K562 (cell line): ENCODE measurements at regions not wholly inside any gene's neighbourhood (a gene's known extent, or its start where the extent isn't known, plus 50 kb on each side); places are given as distances from the start of the nearest gene placed in this dataset.
A peak's percentile ranks its signal among the peaks of the same experiment; 100 is the strongest.

Experiments
- ATAC-seq: fragments of 200-7000 bp; cut with Tn5 transposase; 3 replicates; pipeline ENCODE4 v1.9.1; 2020; ENCODE audit warnings: moderate library complexity
- BruUV-seq: library from RNA; stranded (reverse); fragments of 400-500 nt; replicated peaks from 2 replicates; lab custom pipeline; 2021; lab: Mats Ljungman, UMichigan
- CTCF ChIA-PET: fragments of 300-600 bp; formaldehyde crosslinking; extraction: SDS; loops from one replicate; lab custom pipeline; 2021; ENCODE audit warnings: low intra/inter-chr PET ratio; lab: Yijun Ruan, JAX
- POLR2A ChIA-PET: fragments of 300-600, 350-650 bp; sonication (Branson Sonifier 250); formaldehyde crosslinking; extraction: SDS; loops from one replicate; lab custom pipeline; 2021; ENCODE audit warnings: antibody characterized with exemption, inconsistent platforms; lab: Yijun Ruan, JAX
- DNase-seq, 4 experiments: peaks; one replicate each; pipeline versions ENCODE4 v3.0.0 to v3.0.0-alpha.2; 2011 to 2018; ENCODE audit warnings: low spot score in 3 of 4, mixed read lengths in 3 of 4; ENCODE audit errors: extremely low read depth in 1 of 4
- FAIRE-seq: peaks from 2 replicates; lab custom pipeline; 2011; peaks lifted over from hg19 to GRCh38; lab: Jason Lieb, UNC
- H2AFZ ChIP-seq: 2 replicates; pipeline ENCODE4 v1.6.0; 2011; ENCODE audit warnings: low read depth, low read length, control low read depth, inconsistent platforms
- H3K27ac ChIP-seq: fragments of 200-600 bp; 3 replicates; pipeline ENCODE4 v1.8.0; 2011; ENCODE audit warnings: low read depth, mild to moderate bottlenecking, control low read depth, inconsistent platforms, low read length, moderate library complexity, mixed read lengths; ENCODE audit errors: extremely low read depth
- H3K27me3 ChIP-seq, 2 experiments: fragments of 300-600 bp in 1 of 2; 2 replicates in 1 of 2; 3 replicates in 1 of 2; pipeline versions ENCODE4 v1.6.0 to v1.8.0; 2011; ENCODE audit warnings: inconsistent platforms in 2 of 2, low read length in 2 of 2, mild to moderate bottlenecking in 1 of 2, mixed read lengths in 1 of 2, moderate library complexity in 1 of 2; ENCODE audit not compliant: control insufficient read depth in 2 of 2, insufficient read depth in 2 of 2
- H3K36me3 ChIP-seq: fragments of 300-600 bp; 3 replicates; pipeline ENCODE4 v1.8.0; 2011; ENCODE audit warnings: mild to moderate bottlenecking, low read length, inconsistent platforms; ENCODE audit not compliant: control insufficient read depth, insufficient read depth
- H3K4me1 ChIP-seq, 2 experiments: fragments of 200-600 bp in 1 of 2; replicated peaks in 1 of 2; 2 replicates in 1 of 2; 3 replicates in 1 of 2; pipeline versions ENCODE4 v1.5.1 to v1.8.0; 2011; ENCODE audit warnings: inconsistent platforms in 2 of 2, low read length in 2 of 2, mild to moderate bottlenecking in 1 of 2, mixed read lengths in 1 of 2, moderate library complexity in 1 of 2; ENCODE audit not compliant: control insufficient read depth in 2 of 2, insufficient read depth in 2 of 2
- H3K4me2 ChIP-seq: 2 replicates; pipeline ENCODE4 v1.6.1; 2011; ENCODE audit warnings: low read length, control low read depth, inconsistent platforms, mixed read lengths; ENCODE audit not compliant: insufficient read depth
- H3K4me3 ChIP-seq: fragments of 200-600 bp; sonication (generic), shearing (Covaris generic); 2 replicates; pipeline ENCODE4 v1.5.1; 2016; ENCODE audit warnings: control low read depth, inconsistent platforms
- H3K79me2 ChIP-seq: fragments of 200-600 bp; 3 replicates; pipeline ENCODE4 v1.8.0; 2011; ENCODE audit warnings: low read length, inconsistent platforms; ENCODE audit not compliant: control insufficient read depth, insufficient read depth
- H3K9ac ChIP-seq, 2 experiments: 2 replicates each; pipeline versions ENCODE4 v1.6.0 to v1.6.1; 2011; ENCODE audit warnings: low read depth in 2 of 2, low read length in 2 of 2, control low read depth in 1 of 2, inconsistent platforms in 1 of 2, mild to moderate bottlenecking in 1 of 2, mixed read lengths in 1 of 2; ENCODE audit not compliant: insufficient read depth in 1 of 2
- H3K9me1 ChIP-seq: one replicate; pipeline ENCODE4 v1.6.0; 2011; ENCODE audit warnings: inconsistent platforms, mild to moderate bottlenecking, low read length, moderate library complexity; ENCODE audit not compliant: control insufficient read depth, insufficient read depth
- H3K9me3 ChIP-seq: replicated peaks from 2 replicates; pipeline ENCODE4 v1.5.1; 2011; ENCODE audit warnings: low read depth, low read length, inconsistent platforms; ENCODE audit not compliant: control insufficient read depth, insufficient read depth
- H4K20me1 ChIP-seq: replicated peaks from 2 replicates; pipeline ENCODE4 v1.6.1; 2011; ENCODE audit warnings: low read length, inconsistent platforms, mixed read lengths; ENCODE audit not compliant: control insufficient read depth, insufficient read depth
- CEBPB ChIP-seq: fragments of 450-650 bp; IDR thresholded peaks from 2 replicates; pipeline ENCODE4 v1.6.1; 2016; ENCODE audit warnings: missing genetic modification characterization, missing compliant biosample characterization
- CEBPG ChIP-seq, 3 experiments: fragments of 200-800 bp in 1 of 3; sonication (Bioruptor generic) in 1 of 3; sonication (generic) in 1 of 3; formaldehyde crosslinking in 1 of 3; IDR thresholded peaks in 2 of 3; conservative IDR thresholded peaks in 1 of 3; 2 replicates each; pipeline versions ENCODE4 v1.6.1 to v1.8.0; 2016 to 2022; ENCODE audit warnings: missing compliant biosample characterization in 2 of 3, missing genetic modification characterization in 2 of 3, mild to moderate bottlenecking in 1 of 3, missing genetic modification reagents in 1 of 3
- DNMT1 ChIP-seq: fragments of 450-650 bp; IDR thresholded peaks from 2 replicates; pipeline ENCODE4 v1.6.1; 2016; ENCODE audit warnings: antibody characterized with exemption, mild to moderate bottlenecking
- ETV1 ChIP-seq: fragments of 450-650 bp; conservative IDR thresholded peaks from 2 replicates; pipeline ENCODE4 v1.6.1; 2016; ENCODE audit warnings: missing genetic modification characterization, control low read depth, low read depth, missing compliant biosample characterization
- ILK ChIP-seq: fragments of 450-650 bp; IDR thresholded peaks from 2 replicates; pipeline ENCODE4 v1.6.1; 2016; ENCODE audit warnings: missing genetic modification characterization, low read depth, mild to moderate bottlenecking, missing compliant biosample characterization, moderate library complexity, borderline replicate concordance
- MBD2 ChIP-seq: sonication (generic); IDR thresholded peaks from 2 replicates; pipeline ENCODE4 v1.6.1; 2016; ENCODE audit warnings: low read depth, borderline replicate concordance
- XRCC3 ChIP-seq: fragments of 450-650 bp; IDR thresholded peaks from 2 replicates; pipeline ENCODE4 v1.6.1; 2017; ENCODE audit warnings: mild to moderate bottlenecking, moderate library complexity
- ZNF12 ChIP-seq: sonication (generic); formaldehyde crosslinking; IDR thresholded peaks from 2 replicates; pipeline ENCODE4 v1.4.0; 2020; ENCODE audit warnings: mild to moderate bottlenecking, missing genetic modification reagents
- WGBS: fragments of 100-300 bp; shearing (Covaris generic); methylation state at CpG from one replicate; pipeline ENCODE4 v1.1.6; 2016; ENCODE audit warnings: low coverage, mixed read lengths; ENCODE audit not compliant: insufficient coverage; ENCODE audit errors: missing lambda C conversion rate; 5-methylcytosine and 5-hydroxymethylcytosine counted together
- in situ Hi-C: fragments of 300-500 bp; cut with MboI; formaldehyde crosslinking; loops from 4 replicates; pipeline ENCODE4 v1.15.0; 2018; ENCODE audit warnings: inconsistent platforms, mixed read lengths
- intact Hi-C: fragments of 100-400 bp; cut with micrococcal nuclease; formaldehyde crosslinking; loops from 2 replicates; pipeline ENCODE4 v1.14.2; 2022
- TF ChIP-seq, protein P1 (sequence below), 2 experiments: fragments of 450-650 bp in 1 of 2; IDR thresholded peaks; 2 replicates each; pipeline ENCODE4 v1.6.1; 2011 to 2017; ENCODE audit warnings: low read depth in 2 of 2, antibody characterized with exemption in 1 of 2, borderline replicate concordance in 1 of 2, low read length in 1 of 2, mild to moderate bottlenecking in 1 of 2, mixed read lengths in 1 of 2; ENCODE audit not compliant: control insufficient read depth in 1 of 2
- TF ChIP-seq, protein P2 (sequence below): fragments of 450-650 bp; IDR thresholded peaks from 2 replicates; pipeline ENCODE4 v1.6.1; 2014; ENCODE audit warnings: low read depth, mild to moderate bottlenecking, moderate library complexity, borderline replicate concordance
- TF ChIP-seq, protein P3 (sequence below): fragments of 450-650 bp; formaldehyde crosslinking; IDR thresholded peaks from 2 replicates; pipeline ENCODE4 v1.4.0; 2020; ENCODE audit warnings: mild to moderate bottlenecking, moderate library complexity
- TF ChIP-seq, protein P4 (sequence below), 2 experiments: fragments of 450-650 bp; conservative IDR thresholded peaks; 2 replicates each; pipeline ENCODE4 v1.6.1; 2017; ENCODE audit warnings: mild to moderate bottlenecking in 2 of 2, moderate library complexity in 2 of 2

DNA sequence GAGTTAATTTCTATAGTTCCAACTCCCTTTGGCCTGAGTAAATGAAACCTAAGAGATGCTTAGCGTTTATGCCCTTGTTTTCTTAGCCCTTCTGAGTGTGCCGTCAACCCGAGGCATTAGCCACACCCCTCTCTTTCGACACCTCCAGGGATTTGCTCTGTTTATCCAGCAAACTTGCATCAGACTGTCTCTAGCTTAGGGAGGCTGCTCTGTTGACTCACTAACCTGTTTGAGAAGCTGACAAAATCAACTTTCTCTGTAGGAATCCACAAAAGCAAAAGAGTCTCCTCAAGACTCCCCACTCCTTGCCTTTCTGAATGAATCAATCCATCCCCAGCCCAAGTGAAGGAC is 317.6 kb downstream of the TNS1 start:
- Histone ChIP-seq H4K20me1 (no peaks in the 10 kb centered on the region), H3K9me1 (no peaks in the 10 kb centered on the region), H3K4me3 (no peak overlapping the region), H3K4me2 (no peak overlapping the region), H3K4me1 (no peaks in the 10 kb centered on the region), H3K36me3 (no peaks in the 10 kb centered on the region), H3K27ac (no peak overlapping the region), H2AFZ (no peak overlapping the region), H3K9me3 (no peaks in the 10 kb centered on the region), H3K27me3 (peaks cover 0 to 5% of the 10 kb centered on the region in 2 experiments; a peak in 1 of 5 replicates), H3K9ac (no peak overlapping the region), H3K79me2 (no peaks in the 10 kb centered on the region)
- BruUV-seq, result no TSS peak
- POLR2A ChIA-PET, result interaction anchor here (0.7 kb wide), 1 partner anchor 35 kb away, joined by 3 read pairs; no protein-coding TSS in a partner anchor
- DNase-seq, result no peak
- ATAC-seq, result peak; percentile 64
- no peak for TF ChIP-seq DNMT1
- no peak for TF ChIP-seq ILK (tag)
- no peak for TF ChIP-seq MBD2
- TF ChIP-seq, protein P1, sequence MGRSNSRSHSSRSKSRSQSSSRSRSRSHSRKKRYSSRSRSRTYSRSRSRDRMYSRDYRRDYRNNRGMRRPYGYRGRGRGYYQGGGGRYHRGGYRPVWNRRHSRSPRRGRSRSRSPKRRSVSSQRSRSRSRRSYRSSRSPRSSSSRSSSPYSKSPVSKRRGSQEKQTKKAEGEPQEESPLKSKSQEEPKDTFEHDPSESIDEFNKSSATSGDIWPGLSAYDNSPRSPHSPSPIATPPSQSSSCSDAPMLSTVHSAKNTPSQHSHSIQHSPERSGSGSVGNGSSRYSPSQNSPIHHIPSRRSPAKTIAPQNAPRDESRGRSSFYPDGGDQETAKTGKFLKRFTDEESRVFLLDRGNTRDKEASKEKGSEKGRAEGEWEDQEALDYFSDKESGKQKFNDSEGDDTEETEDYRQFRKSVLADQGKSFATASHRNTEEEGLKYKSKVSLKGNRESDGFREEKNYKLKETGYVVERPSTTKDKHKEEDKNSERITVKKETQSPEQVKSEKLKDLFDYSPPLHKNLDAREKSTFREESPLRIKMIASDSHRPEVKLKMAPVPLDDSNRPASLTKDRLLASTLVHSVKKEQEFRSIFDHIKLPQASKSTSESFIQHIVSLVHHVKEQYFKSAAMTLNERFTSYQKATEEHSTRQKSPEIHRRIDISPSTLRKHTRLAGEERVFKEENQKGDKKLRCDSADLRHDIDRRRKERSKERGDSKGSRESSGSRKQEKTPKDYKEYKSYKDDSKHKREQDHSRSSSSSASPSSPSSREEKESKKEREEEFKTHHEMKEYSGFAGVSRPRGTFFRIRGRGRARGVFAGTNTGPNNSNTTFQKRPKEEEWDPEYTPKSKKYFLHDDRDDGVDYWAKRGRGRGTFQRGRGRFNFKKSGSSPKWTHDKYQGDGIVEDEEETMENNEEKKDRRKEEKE (IDR thresholded peaks at IDR 0.05; ENCODE audit: borderline replicate concordance in 1 of 2, control insufficient read depth in 1 of 2, low read depth in 2 of 2, low read length in 1 of 2), result no peak
- no peak for TF ChIP-seq XRCC3
- TF ChIP-seq, protein P2, sequence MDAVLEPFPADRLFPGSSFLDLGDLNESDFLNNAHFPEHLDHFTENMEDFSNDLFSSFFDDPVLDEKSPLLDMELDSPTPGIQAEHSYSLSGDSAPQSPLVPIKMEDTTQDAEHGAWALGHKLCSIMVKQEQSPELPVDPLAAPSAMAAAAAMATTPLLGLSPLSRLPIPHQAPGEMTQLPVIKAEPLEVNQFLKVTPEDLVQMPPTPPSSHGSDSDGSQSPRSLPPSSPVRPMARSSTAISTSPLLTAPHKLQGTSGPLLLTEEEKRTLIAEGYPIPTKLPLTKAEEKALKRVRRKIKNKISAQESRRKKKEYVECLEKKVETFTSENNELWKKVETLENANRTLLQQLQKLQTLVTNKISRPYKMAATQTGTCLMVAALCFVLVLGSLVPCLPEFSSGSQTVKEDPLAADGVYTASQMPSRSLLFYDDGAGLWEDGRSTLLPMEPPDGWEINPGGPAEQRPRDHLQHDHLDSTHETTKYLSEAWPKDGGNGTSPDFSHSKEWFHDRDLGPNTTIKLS, result no peak
- TF ChIP-seq, protein P3, sequence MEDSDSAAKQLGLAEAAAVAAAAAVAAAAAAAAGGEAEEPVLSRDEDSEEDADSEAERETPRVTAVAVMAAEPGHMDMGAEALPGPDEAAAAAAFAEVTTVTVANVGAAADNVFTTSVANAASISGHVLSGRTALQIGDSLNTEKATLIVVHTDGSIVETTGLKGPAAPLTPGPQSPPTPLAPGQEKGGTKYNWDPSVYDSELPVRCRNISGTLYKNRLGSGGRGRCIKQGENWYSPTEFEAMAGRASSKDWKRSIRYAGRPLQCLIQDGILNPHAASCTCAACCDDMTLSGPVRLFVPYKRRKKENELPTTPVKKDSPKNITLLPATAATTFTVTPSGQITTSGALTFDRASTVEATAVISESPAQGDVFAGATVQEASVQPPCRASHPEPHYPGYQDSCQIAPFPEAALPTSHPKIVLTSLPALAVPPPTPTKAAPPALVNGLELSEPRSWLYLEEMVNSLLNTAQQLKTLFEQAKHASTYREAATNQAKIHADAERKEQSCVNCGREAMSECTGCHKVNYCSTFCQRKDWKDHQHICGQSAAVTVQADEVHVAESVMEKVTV, result no peak
- TF ChIP-seq CEBPG (CRISPR knock-in tag; IDR thresholded peaks at IDR 0.05), result no peak
- TF ChIP-seq CEBPG (tag; conservative IDR thresholded peaks at IDR 0.05 in 1 of 2, IDR thresholded peaks at IDR 0.05 in 1 of 2), result peak; percentile 82 to 84
- no peak for TF ChIP-seq ETV1
- no peak for TF ChIP-seq ZNF12
- peak; percentile 49; the same call in 1 of the 2 replicates for TF ChIP-seq CEBPB
- TF ChIP-seq, protein P4, sequence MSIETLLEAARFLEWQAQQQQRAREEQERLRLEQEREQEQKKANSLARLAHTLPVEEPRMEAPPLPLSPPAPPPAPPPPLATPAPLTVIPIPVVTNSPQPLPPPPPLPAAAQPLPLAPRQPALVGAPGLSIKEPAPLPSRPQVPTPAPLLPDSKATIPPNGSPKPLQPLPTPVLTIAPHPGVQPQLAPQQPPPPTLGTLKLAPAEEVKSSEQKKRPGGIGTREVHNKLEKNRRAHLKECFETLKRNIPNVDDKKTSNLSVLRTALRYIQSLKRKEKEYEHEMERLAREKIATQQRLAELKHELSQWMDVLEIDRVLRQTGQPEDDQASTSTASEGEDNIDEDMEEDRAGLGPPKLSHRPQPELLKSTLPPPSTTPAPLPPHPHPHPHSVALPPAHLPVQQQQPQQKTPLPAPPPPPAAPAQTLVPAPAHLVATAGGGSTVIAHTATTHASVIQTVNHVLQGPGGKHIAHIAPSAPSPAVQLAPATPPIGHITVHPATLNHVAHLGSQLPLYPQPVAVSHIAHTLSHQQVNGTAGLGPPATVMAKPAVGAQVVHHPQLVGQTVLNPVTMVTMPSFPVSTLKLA (conservative IDR thresholded peaks at IDR 0.05), result no peak
- in situ Hi-C loops (no loop called here), intact Hi-C loops (no loop called here)
- CTCF ChIA-PET, result no interaction called here
- 4% methylated on average over 4 of the region's 4 CpGs for WGBS
- no peak for FAIRE-seq
